ENCODE measurements at regions not wholly inside any gene's neighbourhood (a gene's known extent, or its start where the extent isn't known, plus 50 kb on each side); places are given as distances from the start of the nearest gene placed in this dataset.

DNA sequence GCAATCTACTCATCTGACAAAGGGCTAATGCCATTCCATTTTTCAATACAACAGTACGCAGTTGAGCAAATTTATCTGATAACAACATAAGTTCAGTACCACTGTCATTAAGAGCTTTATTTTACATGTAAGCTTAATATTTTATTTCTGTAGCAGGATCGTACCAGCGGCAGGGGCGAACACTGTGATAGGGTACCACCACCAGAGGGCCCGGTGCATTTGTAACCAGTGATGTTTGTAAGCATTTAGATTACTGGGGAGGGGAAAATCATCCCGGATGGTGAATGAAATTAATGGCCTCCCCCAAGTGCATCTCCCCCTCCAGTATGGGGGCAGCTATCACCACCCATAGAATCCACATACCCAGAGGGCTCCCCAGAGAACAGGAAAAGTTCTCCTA, 179.0 kb downstream of the ADGRA3 start:
- Histone ChIP-seq H3K9me3 (no peaks in the 10 kb centered on the region), H3K4me3 (no peak overlapping the region), H3K36me3 (no peaks in the 10 kb centered on the region), H3K4me1 (no peaks in the 10 kb centered on the region), H3K27me3 (ENCODE audit: low read depth) (no peaks in the 10 kb centered on the region), H3K27ac (no peak overlapping the region)
- TF ChIP-seq, protein P1, sequence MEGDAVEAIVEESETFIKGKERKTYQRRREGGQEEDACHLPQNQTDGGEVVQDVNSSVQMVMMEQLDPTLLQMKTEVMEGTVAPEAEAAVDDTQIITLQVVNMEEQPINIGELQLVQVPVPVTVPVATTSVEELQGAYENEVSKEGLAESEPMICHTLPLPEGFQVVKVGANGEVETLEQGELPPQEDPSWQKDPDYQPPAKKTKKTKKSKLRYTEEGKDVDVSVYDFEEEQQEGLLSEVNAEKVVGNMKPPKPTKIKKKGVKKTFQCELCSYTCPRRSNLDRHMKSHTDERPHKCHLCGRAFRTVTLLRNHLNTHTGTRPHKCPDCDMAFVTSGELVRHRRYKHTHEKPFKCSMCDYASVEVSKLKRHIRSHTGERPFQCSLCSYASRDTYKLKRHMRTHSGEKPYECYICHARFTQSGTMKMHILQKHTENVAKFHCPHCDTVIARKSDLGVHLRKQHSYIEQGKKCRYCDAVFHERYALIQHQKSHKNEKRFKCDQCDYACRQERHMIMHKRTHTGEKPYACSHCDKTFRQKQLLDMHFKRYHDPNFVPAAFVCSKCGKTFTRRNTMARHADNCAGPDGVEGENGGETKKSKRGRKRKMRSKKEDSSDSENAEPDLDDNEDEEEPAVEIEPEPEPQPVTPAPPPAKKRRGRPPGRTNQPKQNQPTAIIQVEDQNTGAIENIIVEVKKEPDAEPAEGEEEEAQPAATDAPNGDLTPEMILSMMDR (IDR thresholded peaks at IDR 0.05), result no peak
- no peak for DNase-seq
- intact Hi-C loops (cut with DNase I), result no loop called here
- no peak for ATAC-seq

DNA sequence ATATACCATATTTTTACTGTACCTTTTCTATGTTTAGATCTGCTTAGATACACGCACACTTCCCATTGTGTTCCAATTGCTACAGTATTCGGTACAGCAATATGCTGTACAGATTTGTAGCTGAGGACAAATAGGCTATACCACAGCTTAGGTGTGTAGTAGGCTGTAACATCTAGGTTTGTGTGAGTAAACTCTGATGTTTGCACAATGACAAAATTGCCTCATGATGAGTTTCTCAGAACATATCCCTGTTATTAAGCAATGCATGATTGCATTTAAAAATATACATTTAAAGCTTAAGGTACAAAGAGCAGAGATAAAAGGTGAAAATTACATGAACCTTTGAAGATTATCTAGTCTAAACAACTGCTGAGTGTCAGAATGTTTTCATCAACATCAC, 181.7 kb downstream of the ADGRA3 start:
- intact Hi-C loops (cut with DNase I), result no loop called here
- Histone ChIP-seq H3K27ac (no peak overlapping the region), H3K4me3 (no peak overlapping the region), H3K4me1 (no peaks in the 10 kb centered on the region), H3K27me3 (ENCODE audit: low read depth) (no peaks in the 10 kb centered on the region), H3K9me3 (no peaks in the 10 kb centered on the region), H3K36me3 (no peaks in the 10 kb centered on the region)
- ATAC-seq (no peak), DNase-seq (no peak)
- TF ChIP-seq, protein P1 (IDR thresholded peaks at IDR 0.05), result no peak

DNA sequence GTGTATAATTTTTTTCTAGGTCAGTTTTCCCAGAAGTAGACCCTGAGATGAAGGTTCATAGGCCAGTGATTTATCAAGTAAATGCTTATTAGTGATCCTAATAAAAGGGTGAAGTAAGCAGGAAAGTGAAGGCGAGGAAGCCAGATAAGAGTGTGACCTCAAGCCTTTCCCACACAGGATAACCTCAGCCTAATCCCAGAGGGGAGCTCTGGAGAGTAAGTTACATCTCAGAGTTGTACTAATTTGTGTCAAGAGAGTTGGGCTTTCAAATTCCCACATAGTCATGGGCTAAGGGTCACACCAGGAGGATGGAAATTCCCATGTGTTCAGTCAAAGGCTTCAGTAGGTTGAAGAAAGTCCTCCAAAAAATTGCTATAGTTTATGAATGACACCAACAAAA, 191.4 kb downstream of the ADGRA3 start:
- H3K4me3 ChIP-seq, result no peak overlapping the region
- TF ChIP-seq, protein P1 (IDR thresholded peaks at IDR 0.05), result no peak
- intact Hi-C loops (cut with DNase I), result no loop called here
- no peak overlapping the region for H3K27ac ChIP-seq
- H3K27me3 ChIP-seq (ENCODE audit: low read depth), result no peaks in the 10 kb centered on the region
- no peaks in the 10 kb centered on the region for H3K4me1 ChIP-seq
- ATAC-seq (no peak), DNase-seq (no peak)
- H3K9me3 ChIP-seq, result no peaks in the 10 kb centered on the region
- H3K36me3 ChIP-seq, result no peaks in the 10 kb centered on the region

DNA sequence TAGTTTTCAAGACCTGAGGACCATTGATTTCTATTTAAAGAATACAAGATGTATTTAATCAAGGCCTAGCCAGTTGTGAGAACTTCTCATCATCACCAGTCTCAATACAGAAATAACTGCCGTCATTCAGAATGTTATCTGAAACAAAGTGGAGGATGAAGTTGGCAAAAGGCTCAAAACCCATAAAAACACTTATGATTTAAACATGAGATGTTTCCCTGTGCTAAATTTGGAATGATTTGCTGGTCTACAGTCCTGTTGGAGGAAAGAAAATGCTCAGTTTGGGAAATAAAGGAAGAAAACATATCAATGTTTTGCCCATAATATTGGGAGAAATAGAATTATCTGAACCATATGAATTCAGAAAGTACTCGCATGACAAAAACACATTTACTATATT, 192.2 kb downstream of the ADGRA3 start:
- Histone ChIP-seq H3K4me3 (no peak overlapping the region), H3K27me3 (ENCODE audit: low read depth) (no peaks in the 10 kb centered on the region), H3K36me3 (no peaks in the 10 kb centered on the region), H3K9me3 (no peaks in the 10 kb centered on the region), H3K27ac (no peak overlapping the region), H3K4me1 (no peaks in the 10 kb centered on the region)
- intact Hi-C loops (cut with DNase I), result no loop called here
- ATAC-seq, result no peak
- TF ChIP-seq, protein P1 (IDR thresholded peaks at IDR 0.05), result no peak
- no peak for DNase-seq

DNA sequence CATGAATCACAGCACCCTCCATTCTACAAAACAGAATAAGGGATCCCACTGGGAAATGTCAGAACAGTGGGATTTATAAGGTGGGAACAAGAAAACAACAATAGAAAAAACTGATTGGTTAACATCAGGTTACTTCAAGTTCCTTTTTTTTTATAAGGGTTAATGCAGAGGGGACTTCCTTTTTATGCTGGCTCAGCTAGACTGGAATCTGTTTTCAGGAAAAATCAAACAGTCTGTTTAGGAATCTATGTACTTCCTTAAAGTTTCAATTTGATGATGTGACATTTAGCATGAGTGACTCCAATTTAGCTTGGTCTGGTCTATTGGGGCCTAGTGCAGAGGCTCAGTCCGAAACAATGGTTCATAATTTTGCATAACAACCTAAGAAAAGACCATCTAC, 192.9 kb downstream of the ADGRA3 start:
- Histone ChIP-seq H3K27ac (no peak overlapping the region), H3K27me3 (ENCODE audit: low read depth) (no peaks in the 10 kb centered on the region), H3K9me3 (no peaks in the 10 kb centered on the region), H3K4me3 (no peak overlapping the region), H3K36me3 (no peaks in the 10 kb centered on the region), H3K4me1 (no peaks in the 10 kb centered on the region)
- no peak for DNase-seq
- TF ChIP-seq, protein P1 (IDR thresholded peaks at IDR 0.05), result no peak
- no peak for ATAC-seq
- intact Hi-C loops (cut with DNase I), result no loop called here

DNA sequence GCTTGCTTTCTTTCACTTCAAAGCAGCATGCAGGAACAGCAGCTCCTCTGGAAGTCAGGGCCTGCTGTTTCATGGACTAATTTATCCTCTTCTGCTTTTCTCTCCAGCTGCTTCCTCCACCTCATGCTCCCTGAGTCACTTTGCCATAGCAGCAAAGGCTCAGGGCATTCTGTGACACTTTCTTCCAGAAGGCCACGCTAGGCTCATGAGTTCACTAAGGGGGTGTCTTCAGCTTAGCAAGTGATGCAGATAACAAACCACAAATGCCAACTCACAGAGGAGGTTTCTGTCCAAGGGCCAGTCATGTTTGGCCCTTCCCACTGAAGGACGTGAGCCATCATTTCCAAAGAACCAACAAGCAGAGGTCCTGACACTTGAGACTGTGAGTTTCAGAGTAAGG, 200.2 kb downstream of the ADGRA3 start:
- H3K27me3 ChIP-seq (ENCODE audit: low read depth), result no peaks in the 10 kb centered on the region
- no peak for DNase-seq
- H3K4me1 ChIP-seq, result no peaks in the 10 kb centered on the region
- ATAC-seq, result no peak
- intact Hi-C loops (cut with DNase I), result no loop called here
- H3K36me3 ChIP-seq, result no peaks in the 10 kb centered on the region
- H3K4me3 ChIP-seq, result no peak overlapping the region
- no peaks in the 10 kb centered on the region for H3K9me3 ChIP-seq
- H3K27ac ChIP-seq, result no peak overlapping the region
- TF ChIP-seq, protein P1 (IDR thresholded peaks at IDR 0.05), result no peak
